CD14-positive monocyte (primary cell): ENCODE measurements at regions not wholly inside any gene's neighbourhood (a gene's known extent, or its start where the extent isn't known, plus 50 kb on each side); places are given as distances from the start of the nearest gene placed in this dataset.

Experiments used
- DNase-seq, 3 donors: peaks; one replicate each; pipeline ENCODE4 v3.0.0-alpha.2; 2011 to 2022
- H2AFZ ChIP-seq: 2 replicates; pipeline ENCODE4 v1.6.0; 2012; ENCODE audit warnings: mild to moderate bottlenecking, low read depth, low read length, inconsistent platforms; ENCODE audit not compliant: insufficient read depth, poor library complexity, severe bottlenecking
- H3K27ac ChIP-seq, 2 donors: 1 replicate in 1 of 2; 2 replicates in 1 of 2; pipeline ENCODE4 v1.5.1; 2012 to 2013; ENCODE audit warnings: low read length in 2 of 2, control low read depth in 1 of 2, inconsistent platforms in 1 of 2, low read depth in 1 of 2, mild to moderate bottlenecking in 1 of 2
- H3K27me3 ChIP-seq, 2 donors: one replicate each; pipeline versions ENCODE4 v1.6.0 to v1.6.1; 2011 to 2013; ENCODE audit warnings: low read length in 2 of 2; ENCODE audit not compliant: control insufficient read depth in 2 of 2, insufficient read depth in 2 of 2
- H3K36me3 ChIP-seq, 2 donors: replicated peaks in 1 of 2; 1 replicate in 1 of 2; 2 replicates in 1 of 2; pipeline versions ENCODE4 v1.5.1 to v1.6.1; 2012 to 2013; ENCODE audit warnings: low read length in 2 of 2, control low read depth in 1 of 2, inconsistent platforms in 1 of 2, mild to moderate bottlenecking in 1 of 2; ENCODE audit not compliant: insufficient read depth in 2 of 2, control insufficient read depth in 1 of 2
- H3K4me1 ChIP-seq, 2 donors: 1 replicate in 1 of 2; 2 replicates in 1 of 2; pipeline versions ENCODE4 v1.5.1 to v1.6.1; 2012 to 2013; ENCODE audit warnings: low read length in 2 of 2, control low read depth in 1 of 2, inconsistent platforms in 1 of 2, mild to moderate bottlenecking in 1 of 2, moderate library complexity in 1 of 2; ENCODE audit not compliant: insufficient read depth in 2 of 2, control insufficient read depth in 1 of 2
- H3K4me2 ChIP-seq: replicated peaks from 2 replicates; pipeline ENCODE3; 2012; ENCODE audit warnings: low read length, moderate library complexity, mild to moderate bottlenecking; ENCODE audit not compliant: poor library complexity, severe bottlenecking; ENCODE audit errors: extremely low read depth
- H3K4me3 ChIP-seq, 3 experiments: fragments of 200-600 bp in 1 of 3; sonication (generic) in 1 of 3; replicated peaks in 1 of 3; 1 replicate in 2 of 3; 2 replicates in 1 of 3; pipeline ENCODE4 v1.5.1; 2011 to 2013; ENCODE audit warnings: low read length in 3 of 3, mild to moderate bottlenecking in 3 of 3, control low read depth in 2 of 3, low read depth in 2 of 3, inconsistent platforms in 1 of 3, moderate library complexity in 1 of 3
- H3K79me2 ChIP-seq: 2 replicates; pipeline ENCODE4 v1.6.0; 2012; ENCODE audit warnings: mild to moderate bottlenecking, control low read depth, inconsistent platforms, low read length, moderate library complexity; ENCODE audit not compliant: insufficient read depth
- H3K9ac ChIP-seq: 2 replicates; pipeline ENCODE4 v1.6.0; 2017; ENCODE audit warnings: low read length, mild to moderate bottlenecking; ENCODE audit not compliant: insufficient read depth, poor library complexity, severe bottlenecking
- H3K9me3 ChIP-seq, 2 donors: replicated peaks in 1 of 2; 1 replicate in 1 of 2; 2 replicates in 1 of 2; pipeline versions ENCODE4 v1.5.1 to v1.6.1; 2012 to 2013; ENCODE audit warnings: low read length in 2 of 2, control low read depth in 1 of 2; ENCODE audit not compliant: control insufficient read depth in 1 of 2, insufficient read depth in 1 of 2
- H4K20me1 ChIP-seq: 2 replicates; pipeline ENCODE4 v1.6.0; 2012; ENCODE audit warnings: mild to moderate bottlenecking, low read length, control low read depth, moderate library complexity; ENCODE audit not compliant: insufficient read depth
- H3K27ac Mint-ChIP-seq, 7 donors: one replicate each; pipeline ENCODE4 v1.8.0; 2020; ENCODE audit warnings: mild to moderate bottlenecking in 7 of 7, mixed read lengths in 7 of 7, moderate library complexity in 6 of 7, inconsistent platforms in 2 of 7
- H3K27me3 Mint-ChIP-seq, 3 donors: one replicate each; pipeline ENCODE4 v1.8.0; 2021 to 2022; ENCODE audit warnings: low read depth in 3 of 3, mild to moderate bottlenecking in 3 of 3, mixed read lengths in 3 of 3, moderate library complexity in 3 of 3, inconsistent platforms in 1 of 3
- H3K36me3 Mint-ChIP-seq, 2 donors: one replicate each; pipeline ENCODE4 v1.8.0; 2020; ENCODE audit warnings: mixed read lengths in 2 of 2, inconsistent platforms in 1 of 2, mild to moderate bottlenecking in 1 of 2
- H3K4me1 Mint-ChIP-seq: one replicate; pipeline ENCODE4 v1.8.0; 2020; ENCODE audit warnings: mild to moderate bottlenecking, mixed read lengths
- H3K4me3 Mint-ChIP-seq, 2 donors: one replicate each; pipeline ENCODE4 v1.8.0; 2020; ENCODE audit warnings: mild to moderate bottlenecking in 2 of 2, mixed read lengths in 2 of 2, moderate library complexity in 1 of 2
- H3K9me3 Mint-ChIP-seq, 7 donors: one replicate each; pipeline ENCODE4 v1.8.0; 2020 to 2022; ENCODE audit warnings: mixed read lengths in 7 of 7, mild to moderate bottlenecking in 6 of 7, moderate library complexity in 6 of 7, inconsistent platforms in 2 of 7
- WGBS: methylation state at CpG from one replicate; pipeline ENCODE4 v1.1.5; 2013; ENCODE audit warnings: missing lambda C conversion rate; ENCODE audit not compliant: insufficient coverage; 5-methylcytosine and 5-hydroxymethylcytosine counted together
- intact Hi-C, 2 donors: fragments of 100-400 bp; cut with micrococcal nuclease; formaldehyde crosslinking; loops; one replicate each; pipeline versions ENCODE4 v1.15.0 to v1.15.1; 2023
- TF ChIP-seq, protein P1 (sequence below): fragments of 200-600 bp; IDR thresholded peaks from one replicate; pipeline ENCODE4 v1.8.0; 2022; ENCODE audit warnings: antibody characterized with exemption, mild to moderate bottlenecking

DNA sequence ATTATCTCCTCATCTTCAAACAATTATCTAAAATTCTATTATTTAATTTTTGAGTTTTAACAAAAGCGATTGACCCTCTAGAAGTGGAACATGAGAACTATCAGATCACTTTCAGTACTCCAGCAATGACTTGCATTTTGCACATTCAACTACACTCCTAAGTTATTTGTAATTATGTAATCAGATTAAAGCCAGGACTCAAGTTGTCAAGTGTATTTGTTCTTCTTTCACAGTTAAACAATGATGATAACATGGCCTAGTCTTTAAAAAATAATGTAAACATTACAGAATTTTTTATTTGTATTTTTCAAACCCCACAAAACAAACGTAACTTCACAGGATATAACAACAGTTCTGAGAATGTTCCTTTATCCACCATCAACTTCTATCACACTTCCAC lies 2148.9 kb upstream of the ACO1 start:
- H3K4me1 Mint-ChIP-seq = no peaks in the 10 kb centered on the region
- no peak overlapping the region for H3K4me2 ChIP-seq
- H2AFZ ChIP-seq = no peak overlapping the region
- H3K4me1 ChIP-seq = no peaks in the 10 kb centered on the region
- no peaks in the 10 kb centered on the region for H3K36me3 Mint-ChIP-seq
- H3K79me2 ChIP-seq = no peaks in the 10 kb centered on the region
- no peaks in the 10 kb centered on the region for H3K36me3 ChIP-seq
- intact Hi-C loops = no loop called here
- no peak for DNase-seq
- H3K4me3 ChIP-seq = no peak overlapping the region
- H3K27me3 ChIP-seq = no peaks in the 10 kb centered on the region
- TF ChIP-seq, protein P1, sequence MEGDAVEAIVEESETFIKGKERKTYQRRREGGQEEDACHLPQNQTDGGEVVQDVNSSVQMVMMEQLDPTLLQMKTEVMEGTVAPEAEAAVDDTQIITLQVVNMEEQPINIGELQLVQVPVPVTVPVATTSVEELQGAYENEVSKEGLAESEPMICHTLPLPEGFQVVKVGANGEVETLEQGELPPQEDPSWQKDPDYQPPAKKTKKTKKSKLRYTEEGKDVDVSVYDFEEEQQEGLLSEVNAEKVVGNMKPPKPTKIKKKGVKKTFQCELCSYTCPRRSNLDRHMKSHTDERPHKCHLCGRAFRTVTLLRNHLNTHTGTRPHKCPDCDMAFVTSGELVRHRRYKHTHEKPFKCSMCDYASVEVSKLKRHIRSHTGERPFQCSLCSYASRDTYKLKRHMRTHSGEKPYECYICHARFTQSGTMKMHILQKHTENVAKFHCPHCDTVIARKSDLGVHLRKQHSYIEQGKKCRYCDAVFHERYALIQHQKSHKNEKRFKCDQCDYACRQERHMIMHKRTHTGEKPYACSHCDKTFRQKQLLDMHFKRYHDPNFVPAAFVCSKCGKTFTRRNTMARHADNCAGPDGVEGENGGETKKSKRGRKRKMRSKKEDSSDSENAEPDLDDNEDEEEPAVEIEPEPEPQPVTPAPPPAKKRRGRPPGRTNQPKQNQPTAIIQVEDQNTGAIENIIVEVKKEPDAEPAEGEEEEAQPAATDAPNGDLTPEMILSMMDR = no peak
- H3K4me3 Mint-ChIP-seq = no peak overlapping the region
- WGBS = 100% methylated on average over 1 of the region's 2 CpGs
- no peak overlapping the region for H3K9ac ChIP-seq
- no peak overlapping the region for H3K27ac ChIP-seq
- H3K9me3 ChIP-seq = no peaks in the 10 kb centered on the region
- no peak overlapping the region for H3K27ac Mint-ChIP-seq
- no peaks in the 10 kb centered on the region for H4K20me1 ChIP-seq
- H3K9me3 Mint-ChIP-seq = peaks cover 0 to 1% (median 0%) of the 10 kb centered on the region in 7 donors
- H3K27me3 Mint-ChIP-seq = peaks cover 0 to 2% (median 0%) of the 10 kb centered on the region in 3 donors

DNA sequence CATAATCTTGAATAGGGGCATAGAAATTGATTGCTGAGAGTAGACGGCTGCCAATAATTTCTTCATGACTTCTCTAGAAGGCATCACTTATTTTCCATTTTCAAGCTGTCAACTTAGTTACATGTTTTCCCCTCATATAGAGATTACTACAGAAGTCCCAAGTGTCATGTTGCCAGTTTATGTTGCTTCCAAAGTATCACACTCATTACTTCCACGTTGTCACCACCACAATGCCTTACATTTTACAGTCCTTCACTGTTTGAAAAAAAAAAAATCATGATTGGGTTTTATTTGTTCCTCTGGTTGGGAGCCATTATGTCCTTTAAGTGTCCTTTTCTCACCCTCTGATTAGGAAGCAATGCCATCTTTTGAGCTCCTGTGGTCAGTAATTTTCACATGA lies 2144.6 kb upstream of the ACO1 start:
- H3K4me3 Mint-ChIP-seq = no peak overlapping the region
- no peak overlapping the region for H3K9ac ChIP-seq
- no peak for DNase-seq
- no peak overlapping the region for H3K27ac Mint-ChIP-seq
- H3K4me2 ChIP-seq = no peak overlapping the region
- H3K4me3 ChIP-seq = no peak overlapping the region
- no peaks in the 10 kb centered on the region for H4K20me1 ChIP-seq
- H3K27ac ChIP-seq = no peak overlapping the region
- H3K4me1 Mint-ChIP-seq = no peaks in the 10 kb centered on the region
- H3K4me1 ChIP-seq = no peaks in the 10 kb centered on the region
- no peaks in the 10 kb centered on the region for H3K36me3 ChIP-seq
- no CpG with 5 or more reads among the region's 2 CpGs for WGBS
- peaks cover 0 to 4% (median 0%) of the 10 kb centered on the region in 7 donors for H3K9me3 Mint-ChIP-seq
- no peaks in the 10 kb centered on the region for H3K27me3 ChIP-seq
- H3K79me2 ChIP-seq = no peaks in the 10 kb centered on the region
- H3K36me3 Mint-ChIP-seq = no peaks in the 10 kb centered on the region
- TF ChIP-seq, protein P1 = no peak
- intact Hi-C loops = no loop called here
- H3K27me3 Mint-ChIP-seq = peaks cover 0 to 2% (median 0%) of the 10 kb centered on the region in 3 donors
- no peaks in the 10 kb centered on the region for H3K9me3 ChIP-seq
- no peak overlapping the region for H2AFZ ChIP-seq
